GM19239 (cell line): ENCODE measurements at regions not wholly inside any gene's neighbourhood (a gene's known extent, or its start where the extent isn't known, plus 50 kb on each side); places are given as distances from the start of the nearest gene placed in this dataset.
"Not testable (repeated sequence)": the region's sequence is repeated elsewhere in the genome, so short reads cannot be mapped to it uniquely, and the experiment has no call there.

ENCODE experiments used
- DNase-seq: peaks from one replicate; pipeline ENCODE4 v3.0.0; 2011; ENCODE audit warnings: low spot score; ENCODE audit not compliant: insufficient read length
- FAIRE-seq: peaks from 2 replicates; lab custom pipeline; 2011; peaks lifted over from hg19 to GRCh38; lab: Jason Lieb, UNC

DNA sequence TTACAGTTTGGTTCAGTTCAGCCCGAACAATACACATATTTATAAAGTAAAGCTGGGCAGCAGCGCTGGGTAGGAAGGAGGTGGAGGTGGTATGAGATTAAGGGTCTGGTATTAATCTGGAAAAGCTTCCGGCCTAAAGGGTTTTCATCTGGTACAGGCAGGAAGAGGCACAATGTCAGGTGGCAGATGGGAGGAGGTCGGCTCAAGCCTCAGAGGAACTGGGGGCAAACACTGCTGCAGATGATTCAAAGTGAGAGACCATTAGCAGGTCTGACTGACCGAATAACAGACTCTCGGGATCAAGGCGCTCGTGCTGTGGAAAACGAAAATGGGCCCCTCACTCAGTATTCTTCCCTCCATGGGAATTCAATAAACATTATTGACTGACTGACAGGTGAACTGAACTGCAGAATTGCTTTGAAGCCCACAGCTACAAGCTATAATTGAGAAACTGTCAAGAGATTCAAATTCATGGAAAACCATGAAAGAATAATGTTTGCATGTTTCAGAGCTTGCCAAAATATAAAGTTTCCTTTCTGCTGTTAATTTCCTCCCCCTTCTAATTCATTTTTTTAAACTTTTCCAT is 75.3 kb downstream of the TMEM167A start:
- no peak for FAIRE-seq

DNA sequence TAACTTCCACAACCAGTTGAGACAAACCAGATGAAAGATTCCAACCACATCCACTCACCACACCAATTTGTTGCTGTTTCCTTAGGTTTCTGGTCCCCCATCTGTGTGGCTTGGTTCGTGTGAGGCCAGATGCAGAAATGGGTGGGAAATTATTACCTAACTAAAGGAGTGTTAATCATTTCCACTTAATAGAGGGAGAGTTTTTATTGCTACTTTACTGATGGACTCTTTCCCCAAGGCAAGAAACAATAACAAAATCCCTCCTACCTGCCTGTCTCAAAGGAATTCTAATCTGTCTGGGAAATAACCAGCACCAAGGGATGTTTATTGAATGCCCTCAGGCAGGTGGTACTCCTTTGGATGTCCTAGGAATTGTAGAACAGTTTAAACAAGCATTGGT is 76.3 kb downstream of the TMEM167A start:
- FAIRE-seq = no peak
- DNase-seq = no peak

More for the DNA sequence above, 75.3 kb downstream of the TMEM167A start:
- DNase-seq = no peak

DNA sequence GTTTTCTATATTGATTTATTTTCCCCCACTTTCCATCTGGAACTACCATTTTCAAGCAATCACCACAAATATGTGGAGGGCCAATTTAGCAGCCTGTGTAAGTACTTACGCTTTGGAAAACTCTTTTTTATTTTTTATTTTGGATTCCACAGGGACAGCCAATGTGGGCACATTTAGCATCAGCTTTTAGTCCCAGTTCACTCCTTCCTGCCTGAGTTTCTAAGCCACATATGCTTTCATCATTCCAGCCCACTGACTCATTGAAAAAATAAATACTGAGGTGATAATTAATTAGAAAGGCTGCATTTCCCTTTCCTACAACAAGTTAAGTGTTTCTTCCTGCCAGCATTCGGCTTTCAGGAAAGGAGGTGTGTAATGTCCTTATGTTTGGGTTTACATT is 76.8 kb downstream of the TMEM167A start:
- FAIRE-seq (no peak), DNase-seq (no peak)

DNA sequence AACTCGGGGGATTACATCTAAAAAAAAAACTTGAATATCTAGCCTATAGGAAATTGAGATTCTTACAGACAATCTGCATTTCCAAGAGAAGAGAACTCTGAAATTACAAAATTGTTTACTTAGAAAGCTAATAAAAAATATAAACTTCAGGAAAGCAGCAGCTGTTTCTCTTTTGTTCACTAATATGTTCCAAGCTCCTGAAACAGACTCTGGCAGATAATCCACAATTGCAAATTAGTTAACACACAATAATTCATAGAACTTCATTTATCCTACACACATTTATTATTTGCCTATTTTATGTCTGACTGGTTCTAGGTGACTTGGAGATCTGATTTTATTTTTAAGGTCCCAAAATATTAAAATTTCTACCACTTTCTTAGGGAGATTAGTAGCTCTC is 83.8 kb downstream of the TMEM167A start:
- no peak for FAIRE-seq
- no peak for DNase-seq

DNA sequence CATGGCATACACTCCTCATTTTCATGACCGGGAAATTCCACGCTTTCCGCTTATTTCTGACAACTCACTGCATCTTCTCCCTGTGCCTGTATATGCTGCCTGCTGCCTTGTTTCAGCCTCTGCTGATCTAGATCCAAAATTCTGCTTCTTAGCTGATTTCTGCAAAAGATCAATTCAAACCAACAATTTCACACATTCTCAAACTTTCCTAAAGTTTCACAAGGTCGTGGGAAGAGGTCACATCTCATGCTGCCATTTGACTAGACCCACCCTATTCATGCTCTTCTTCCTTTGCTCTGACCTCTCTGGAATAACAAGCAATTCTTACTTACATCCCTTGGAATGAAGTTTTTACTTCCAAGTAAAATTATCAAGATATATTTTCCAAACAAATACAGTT is 84.5 kb downstream of the TMEM167A start:
- no peak for FAIRE-seq

DNA sequence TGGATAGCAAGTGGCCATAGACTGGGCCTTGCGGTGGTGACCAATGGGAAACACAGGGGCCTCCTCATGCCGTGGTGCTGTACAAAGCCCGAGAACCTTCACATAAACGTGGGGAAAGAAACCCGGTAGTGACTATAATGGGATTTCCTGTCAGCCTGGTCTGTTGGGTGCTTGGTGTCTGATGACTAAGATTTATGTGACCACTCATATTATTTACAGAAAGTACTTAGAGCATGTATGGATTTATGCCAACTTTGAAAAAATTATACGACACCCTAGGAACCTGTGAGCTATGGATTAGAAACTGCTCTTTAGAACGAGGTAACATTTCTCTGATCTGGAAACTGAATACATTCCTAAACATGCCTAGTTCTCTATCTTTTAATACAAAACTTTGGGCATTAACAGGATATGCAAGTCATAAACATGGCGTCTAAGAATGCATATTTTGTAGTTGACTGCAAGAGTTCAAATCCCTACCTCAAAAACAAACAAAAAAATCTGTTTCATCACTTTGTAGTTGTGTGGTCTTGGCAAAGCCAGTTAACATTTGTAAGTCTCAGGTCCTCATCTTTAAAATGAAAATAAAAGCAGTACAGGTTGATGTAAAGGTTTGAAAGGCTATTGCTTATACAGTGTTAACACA is 85.4 kb downstream of the TMEM167A start:
- DNase-seq (no peak), FAIRE-seq (no peak)

More for the DNA sequence above, 84.5 kb downstream of the TMEM167A start:
- no peak for DNase-seq

DNA sequence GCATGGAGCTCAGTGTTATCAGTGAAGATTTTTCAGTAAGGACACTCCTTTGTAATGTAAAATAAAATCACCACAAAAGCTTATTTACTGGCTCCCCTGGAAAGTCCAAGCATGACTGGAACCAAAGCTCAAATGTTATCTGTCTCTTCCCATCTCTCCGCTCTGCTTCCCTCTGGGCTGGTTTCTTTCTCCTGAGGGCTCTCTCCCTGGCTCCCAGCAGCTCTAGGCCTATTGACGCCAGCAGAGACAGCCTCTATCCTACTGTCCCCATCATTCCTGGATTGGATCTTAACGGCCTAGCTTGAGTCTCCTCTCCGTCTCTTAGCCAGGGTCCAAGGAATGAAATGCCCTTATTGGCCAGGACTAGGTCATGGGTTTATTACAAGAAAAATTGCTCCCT is 86.1 kb downstream of the TMEM167A start:
- DNase-seq = no peak
- FAIRE-seq = no peak

DNA sequence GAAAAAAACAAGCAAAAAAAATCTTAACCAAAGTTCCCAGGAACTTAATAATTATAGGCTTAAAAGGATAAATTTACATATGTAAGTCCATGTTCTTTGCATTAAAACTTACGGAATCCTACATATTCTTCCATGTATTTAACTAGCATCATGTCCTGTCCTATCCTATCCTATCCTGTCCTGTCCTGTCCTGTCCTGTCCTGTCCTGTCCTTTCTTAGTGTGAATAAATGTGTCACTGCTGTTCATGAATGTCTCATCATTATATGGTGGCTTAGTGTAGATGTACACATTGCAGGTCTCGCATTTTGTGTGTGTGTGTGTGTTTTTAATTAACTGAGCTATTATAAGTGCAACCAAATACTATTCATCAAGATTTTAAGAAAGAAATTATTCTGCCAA is 90.0 kb downstream of the TMEM167A start:
- FAIRE-seq (no peak), DNase-seq (no peak)

DNA sequence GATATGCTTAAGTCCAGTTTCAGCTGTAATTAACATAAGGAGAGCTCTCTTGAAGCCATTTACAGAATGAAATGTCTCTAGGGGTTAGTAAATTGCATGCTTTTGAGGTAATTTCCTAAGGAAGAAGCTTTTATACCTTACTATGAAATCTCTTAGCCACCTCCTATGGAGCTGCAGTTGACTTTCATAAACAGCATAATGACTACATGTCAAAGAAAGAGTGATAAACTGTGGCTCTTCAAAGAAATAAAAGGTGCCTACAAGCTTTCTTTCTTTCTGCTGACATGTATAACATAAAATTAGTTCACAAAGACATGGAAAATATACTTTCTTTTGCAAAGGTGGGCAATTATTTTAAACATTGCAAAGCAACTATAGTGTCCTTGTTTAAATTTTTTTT is 90.8 kb downstream of the TMEM167A start:
- DNase-seq (no peak), FAIRE-seq (no peak)

DNA sequence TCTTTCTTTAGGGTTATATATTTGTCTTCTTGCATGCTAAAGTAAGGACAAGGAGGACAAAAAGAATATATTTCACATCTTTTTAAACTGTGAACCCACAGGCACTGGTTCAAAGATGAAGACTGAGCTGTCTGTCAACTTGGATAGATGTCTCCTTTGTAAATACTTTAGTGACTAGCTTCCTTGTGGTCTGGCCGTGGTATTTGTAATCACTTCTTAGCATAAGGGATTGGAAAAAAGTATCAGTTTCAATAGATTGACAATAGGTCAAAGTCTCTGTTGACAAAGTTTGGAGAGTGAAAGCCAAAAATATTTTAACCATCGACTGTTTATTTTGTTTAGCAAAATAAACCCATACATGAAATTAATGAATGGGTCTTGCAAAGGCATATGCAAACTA is 91.4 kb downstream of the TMEM167A start:
- no peak for DNase-seq
- FAIRE-seq = no peak

DNA sequence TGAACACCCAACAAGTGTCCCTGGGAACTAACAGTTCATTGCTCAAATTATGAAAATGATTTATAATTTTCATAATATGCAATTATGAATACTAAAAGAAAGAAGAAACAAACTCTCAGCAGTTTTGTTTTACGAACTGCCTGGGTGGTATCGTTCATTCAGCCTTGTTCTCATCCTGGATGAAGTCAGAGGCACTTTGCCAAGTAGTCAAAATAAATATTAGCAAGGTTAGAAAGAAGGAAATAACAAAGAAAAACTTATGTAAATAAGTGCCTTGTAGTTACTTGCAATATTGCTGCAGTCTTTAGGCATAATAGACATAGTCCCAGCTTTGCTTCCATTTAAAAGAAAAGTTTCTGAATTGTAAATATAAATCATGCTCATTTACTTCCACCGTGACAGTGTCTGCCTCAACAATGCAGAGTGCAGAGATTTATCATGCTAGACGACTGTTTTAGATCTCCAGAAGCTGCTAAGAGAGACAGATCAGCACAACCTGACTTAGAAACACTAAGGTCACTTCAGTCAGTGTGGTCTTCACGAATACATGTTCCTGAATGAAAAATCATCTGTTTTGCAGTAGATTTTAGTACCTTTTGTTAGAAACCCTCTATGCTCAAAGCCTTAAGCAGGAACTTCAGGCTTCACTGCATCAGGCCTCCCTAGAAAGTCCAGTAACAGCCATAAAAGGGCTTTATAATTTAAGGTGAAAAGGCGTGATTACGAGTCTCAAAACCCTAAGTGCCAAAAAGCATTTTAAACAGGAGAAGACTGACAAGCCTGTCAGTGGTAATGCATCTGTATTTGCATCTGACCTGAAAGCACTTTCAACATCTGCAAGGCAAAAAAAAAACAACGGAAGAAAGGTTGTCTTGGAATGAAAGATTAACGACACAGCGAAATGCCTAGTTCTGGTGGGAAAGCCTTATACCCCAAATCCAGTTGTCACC is 92.1 kb downstream of the TMEM167A start:
- FAIRE-seq (no peak), DNase-seq (no peak)

DNA sequence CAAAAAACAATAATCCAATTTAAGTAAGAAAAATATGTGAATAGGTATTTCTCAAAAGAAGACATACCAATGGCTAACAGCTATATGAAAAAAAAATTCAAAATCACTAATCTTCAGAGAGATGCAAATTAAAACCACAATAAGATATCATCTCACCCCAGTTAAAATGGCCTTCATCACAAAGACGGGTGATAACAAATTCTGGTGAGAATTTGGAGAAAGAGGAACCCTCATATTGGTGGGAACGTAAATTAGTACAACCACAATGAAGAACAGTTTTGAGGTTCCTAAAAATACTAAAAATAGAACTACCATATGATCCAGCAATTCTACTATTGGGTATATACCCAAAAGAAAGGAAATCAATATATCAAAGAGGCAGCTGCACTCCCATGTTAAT is 94.3 kb downstream of the TMEM167A start:
- no peak for FAIRE-seq

DNA sequence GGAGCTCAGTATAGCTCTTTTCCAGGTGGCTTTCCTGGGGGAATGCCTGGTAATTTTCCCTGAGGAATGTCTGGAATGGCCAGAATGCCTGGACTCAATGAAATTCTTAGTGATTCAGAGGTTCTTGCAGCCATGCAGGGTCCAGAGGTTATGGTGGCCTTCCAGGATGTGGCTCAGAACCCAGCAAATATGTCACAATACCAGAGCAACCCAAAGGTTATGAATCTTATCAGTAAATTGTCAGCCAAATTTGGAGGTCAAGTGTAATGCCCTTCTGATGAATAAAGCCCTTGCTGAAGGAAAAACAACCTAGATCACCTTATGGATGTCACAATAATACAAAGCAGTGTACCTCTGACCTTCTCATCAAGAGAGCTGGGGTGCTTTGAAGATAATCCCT is 100.3 kb downstream of the TMEM167A start:
- FAIRE-seq = not testable (repeated sequence)

More for the DNA sequence above, 94.3 kb downstream of the TMEM167A start:
- DNase-seq = no peak

DNA sequence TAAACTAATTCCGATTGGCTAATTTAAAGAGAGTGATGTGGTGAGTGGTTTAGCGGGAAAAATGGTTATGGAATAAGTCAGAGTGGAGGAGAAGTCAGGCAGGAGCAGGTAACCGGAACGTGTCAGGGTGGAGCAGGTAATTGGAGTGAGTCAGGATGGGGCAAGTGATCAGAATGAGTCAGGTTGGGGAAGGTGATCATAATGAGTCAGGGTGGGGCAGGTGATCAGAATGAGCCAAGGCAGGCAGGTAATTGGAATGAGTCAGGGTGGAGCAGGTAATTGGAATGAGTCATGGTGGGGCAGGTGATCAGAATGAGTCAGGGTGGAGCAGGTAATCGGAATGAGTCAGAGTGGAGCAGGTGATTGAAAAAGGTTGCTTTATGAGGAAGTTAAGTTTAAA is 101.4 kb downstream of the TMEM167A start:
- FAIRE-seq (no peak), DNase-seq (no peak)

More for the DNA sequence above, 100.3 kb downstream of the TMEM167A start:
- not testable (repeated sequence) for DNase-seq

DNA sequence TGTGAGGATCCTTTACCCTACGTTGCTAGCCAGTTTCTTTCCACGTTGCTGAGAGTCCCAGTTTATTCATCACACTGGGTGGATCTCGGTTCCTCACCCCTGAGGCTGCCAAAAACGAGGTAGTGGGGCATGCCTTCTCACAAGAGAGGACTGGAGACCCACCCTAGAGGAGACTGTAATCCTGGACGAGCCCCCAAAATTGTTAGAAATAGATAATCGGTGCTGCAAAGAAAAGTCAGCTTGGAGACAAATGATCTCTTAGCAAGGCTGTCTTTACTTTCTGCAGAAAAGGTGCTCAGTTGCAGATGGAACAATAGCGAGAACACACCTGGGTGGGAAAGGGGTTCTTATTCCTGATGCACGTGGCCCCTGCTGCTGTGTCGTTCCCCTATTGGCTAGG is 101.8 kb downstream of the TMEM167A start:
- FAIRE-seq (no peak), DNase-seq (no peak)

DNA sequence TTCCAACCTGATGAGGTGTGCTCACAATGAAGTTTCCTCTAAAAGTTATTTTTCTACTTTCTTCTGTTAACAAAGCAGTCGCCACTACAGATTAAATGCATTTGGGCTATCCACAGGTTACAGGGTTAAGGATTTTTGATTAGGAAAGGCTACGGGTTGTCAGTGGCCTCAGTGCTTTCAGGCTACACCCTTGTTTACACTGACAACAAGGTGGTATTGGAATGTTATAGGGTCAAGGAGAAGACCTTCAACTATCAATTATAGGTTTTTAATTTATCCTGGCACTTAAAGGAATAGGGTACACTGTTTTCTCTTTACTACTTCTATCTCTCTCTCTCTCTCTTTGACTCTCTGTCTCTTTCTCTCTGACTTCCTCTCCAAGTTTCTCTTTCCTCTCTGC is 102.8 kb downstream of the TMEM167A start:
- FAIRE-seq, DNase-seq: not testable (repeated sequence)

DNA sequence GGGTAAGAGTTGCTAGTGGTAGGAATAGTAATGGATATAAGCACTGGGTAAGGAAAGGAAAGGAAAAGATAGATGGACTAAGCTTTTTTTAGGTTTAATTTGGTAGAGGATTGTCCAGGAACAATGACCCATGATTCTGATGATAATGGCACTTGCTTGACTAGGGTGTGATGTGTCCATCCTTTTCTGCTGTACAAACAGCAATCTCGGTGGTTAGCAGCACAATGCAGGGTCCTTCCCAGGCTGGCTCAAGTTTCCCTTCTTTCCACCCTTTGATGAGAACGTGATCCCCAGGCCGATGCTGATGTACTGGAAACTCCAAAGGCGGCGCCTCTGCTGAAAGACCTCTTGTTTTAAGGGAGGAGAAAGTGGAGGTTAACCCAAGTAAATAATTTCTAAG is 105.3 kb downstream of the TMEM167A start:
- FAIRE-seq = no peak
- DNase-seq = no peak

DNA sequence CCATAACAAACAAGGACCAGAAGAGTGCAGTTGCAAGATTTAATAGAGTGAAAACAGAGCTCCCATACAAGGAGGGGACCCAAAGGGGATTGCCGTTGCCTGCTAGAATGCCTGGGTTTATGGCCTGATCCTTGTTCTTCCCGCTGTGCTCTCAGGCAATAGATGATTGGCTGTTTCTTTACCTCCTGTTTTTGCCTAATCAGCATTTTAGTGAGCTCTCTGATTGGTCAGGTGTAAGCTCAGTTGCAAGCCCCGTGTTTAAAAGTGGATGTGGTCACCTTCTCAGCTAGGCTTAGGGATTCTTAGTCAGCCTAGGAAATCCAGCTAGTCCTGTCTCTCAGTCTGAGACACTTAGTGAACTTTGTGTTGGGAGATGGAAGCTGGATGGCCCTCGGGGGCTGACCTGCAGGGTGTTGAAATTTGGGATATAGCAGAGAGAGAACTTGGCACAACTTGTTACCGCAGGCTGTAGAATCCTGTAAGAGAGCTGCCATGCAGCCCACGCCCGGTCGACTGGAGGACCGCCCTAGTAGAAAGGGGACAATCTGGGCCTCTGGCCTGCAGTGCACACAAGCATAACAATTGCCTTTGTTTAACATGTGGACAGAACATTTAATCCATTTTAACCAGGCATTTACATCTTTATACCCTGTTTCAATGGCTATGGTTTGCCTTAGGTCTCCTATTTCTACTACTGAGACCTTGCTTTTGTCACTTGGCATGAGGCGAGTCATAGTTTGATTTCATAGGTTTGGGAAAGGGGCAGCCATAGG is 106.0 kb downstream of the TMEM167A start:
- not testable (repeated sequence) for FAIRE-seq, DNase-seq

DNA sequence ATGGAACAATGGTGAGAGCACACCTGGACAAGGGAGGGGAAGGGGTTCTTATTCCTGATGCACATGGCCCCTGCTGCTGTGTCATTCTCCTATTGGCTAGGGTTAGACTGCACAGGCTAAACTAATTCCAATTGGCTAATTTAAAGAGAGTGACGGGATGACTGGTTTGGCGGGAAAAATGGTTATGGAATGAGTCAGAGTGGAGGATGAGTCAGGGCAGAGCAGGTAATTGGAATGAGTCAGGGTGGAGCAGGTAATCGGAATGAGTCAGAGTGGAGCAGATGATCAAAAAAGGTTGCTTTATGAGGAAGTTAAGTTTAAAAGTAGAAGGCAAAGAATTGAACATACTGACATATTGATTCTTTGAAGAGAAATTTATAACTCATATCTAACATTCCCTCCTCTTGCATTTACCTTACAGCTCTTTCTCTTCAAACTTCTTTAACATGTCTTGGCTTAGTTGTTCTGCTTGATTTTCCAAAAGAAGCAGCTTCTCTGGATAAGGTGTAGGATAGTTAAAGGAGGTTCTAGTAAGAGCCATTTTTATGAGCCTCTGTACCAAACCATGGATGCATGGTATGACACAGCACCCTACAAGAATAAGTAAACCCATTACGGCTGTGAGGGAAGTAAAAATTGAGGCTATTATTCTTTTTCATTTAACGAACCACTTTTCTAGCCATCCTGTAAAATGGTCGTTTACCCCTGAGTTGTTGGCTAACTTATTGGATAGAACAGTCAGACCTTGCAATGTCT is 107.8 kb downstream of the TMEM167A start:
- not testable (repeated sequence) for FAIRE-seq, DNase-seq

DNA sequence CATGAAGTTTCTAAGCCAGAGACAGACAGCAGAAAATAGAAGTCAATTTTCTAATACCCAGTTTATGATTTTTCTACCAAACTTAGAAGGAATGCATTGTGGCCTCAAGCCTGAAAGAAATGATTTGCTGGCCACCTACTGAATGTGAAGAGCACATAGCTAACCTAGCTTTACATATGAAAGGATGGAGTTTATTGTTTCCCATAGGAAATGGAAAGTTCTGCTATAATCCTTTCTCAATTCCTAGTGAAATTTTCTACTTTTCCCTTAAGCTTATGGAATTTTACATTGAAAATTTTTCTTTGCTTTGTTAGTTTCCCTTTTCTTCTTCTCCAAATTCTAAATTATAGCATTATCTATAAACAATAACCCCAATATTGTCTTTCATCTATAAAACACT is 110.1 kb downstream of the TMEM167A start:
- DNase-seq (no peak), FAIRE-seq (no peak)
